ENCODE measurements at regions not wholly inside any gene's neighbourhood (a gene's known extent, or its start where the extent isn't known, plus 50 kb on each side); places are given as distances from the start of the nearest gene placed in this dataset.

DNA sequence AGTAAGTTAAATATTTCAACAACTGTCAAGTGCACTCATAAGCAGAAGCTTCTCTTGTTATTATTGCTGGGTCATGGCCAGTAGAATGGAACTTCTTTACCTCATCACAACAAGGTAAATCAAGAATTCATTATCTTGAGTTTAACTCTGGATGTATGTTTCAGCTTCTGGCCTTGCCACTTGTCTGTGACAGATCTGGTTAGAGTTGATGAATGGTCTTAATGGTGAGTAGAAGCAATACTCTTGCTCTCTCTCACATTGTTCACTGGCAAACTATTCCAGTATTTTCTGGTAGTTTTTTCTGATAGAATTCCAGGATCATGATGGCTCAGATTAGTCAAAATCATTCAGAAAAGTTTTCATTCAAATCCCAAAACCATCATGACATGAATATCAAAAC is 51.3 kb upstream of the NR4A2 start:
- H3K27ac Mint-ChIP-seq = no peak overlapping the region
- H3K4me3 Mint-ChIP-seq = no peak overlapping the region
- H3K4me1 Mint-ChIP-seq = peaks cover 59% of the 10 kb centered on the region
- H3K9me3 Mint-ChIP-seq = no peaks in the 10 kb centered on the region
- H3K27me3 Mint-ChIP-seq = no peaks in the 10 kb centered on the region
- ATAC-seq (no peak), DNase-seq (no peak)

DNA sequence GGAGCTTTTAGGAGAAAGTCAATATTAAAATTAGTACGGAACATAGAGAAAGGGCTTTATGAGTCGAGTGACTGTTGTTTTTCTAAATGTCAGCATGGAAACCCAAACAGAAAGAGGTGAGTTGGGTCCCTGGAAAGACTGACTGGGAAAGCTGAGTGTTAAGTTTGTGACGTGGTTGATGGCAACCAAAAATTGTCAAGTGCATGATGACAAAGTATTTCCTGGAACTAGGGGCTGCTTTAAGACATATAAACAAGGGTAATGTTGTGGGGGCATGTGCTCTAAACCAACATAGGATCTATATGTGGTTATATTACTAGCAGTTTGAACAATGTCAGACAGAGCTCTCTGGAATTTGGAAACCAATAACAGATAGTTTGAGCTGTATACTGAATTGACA is 50.9 kb upstream of the GPD2 start:
- Mint-ChIP-seq H3K4me1 (peaks cover 44% of the 10 kb centered on the region), H3K27ac (peak overlapping the region; percentile 19 to 48), H3K9me3 (no peaks in the 10 kb centered on the region), H3K27me3 (no peaks in the 10 kb centered on the region), H3K4me3 (peak overlapping the region; percentile 31 to 37)
- DNase-seq = peak in 1 of 2 donors; percentile 24
- peak; percentile 81 for ATAC-seq
